T1000 (cell line): ENCODE measurements at regions not wholly inside any gene's neighbourhood (a gene's known extent, or its start where the extent isn't known, plus 50 kb on each side); places are given as distances from the start of the nearest gene placed in this dataset.

ENCODE experiments used
- DNase-seq: peaks from one replicate; lab custom pipeline; 2025; ENCODE audit warnings: mixed read lengths; lab: John Stamatoyannopoulos, UW

DNA sequence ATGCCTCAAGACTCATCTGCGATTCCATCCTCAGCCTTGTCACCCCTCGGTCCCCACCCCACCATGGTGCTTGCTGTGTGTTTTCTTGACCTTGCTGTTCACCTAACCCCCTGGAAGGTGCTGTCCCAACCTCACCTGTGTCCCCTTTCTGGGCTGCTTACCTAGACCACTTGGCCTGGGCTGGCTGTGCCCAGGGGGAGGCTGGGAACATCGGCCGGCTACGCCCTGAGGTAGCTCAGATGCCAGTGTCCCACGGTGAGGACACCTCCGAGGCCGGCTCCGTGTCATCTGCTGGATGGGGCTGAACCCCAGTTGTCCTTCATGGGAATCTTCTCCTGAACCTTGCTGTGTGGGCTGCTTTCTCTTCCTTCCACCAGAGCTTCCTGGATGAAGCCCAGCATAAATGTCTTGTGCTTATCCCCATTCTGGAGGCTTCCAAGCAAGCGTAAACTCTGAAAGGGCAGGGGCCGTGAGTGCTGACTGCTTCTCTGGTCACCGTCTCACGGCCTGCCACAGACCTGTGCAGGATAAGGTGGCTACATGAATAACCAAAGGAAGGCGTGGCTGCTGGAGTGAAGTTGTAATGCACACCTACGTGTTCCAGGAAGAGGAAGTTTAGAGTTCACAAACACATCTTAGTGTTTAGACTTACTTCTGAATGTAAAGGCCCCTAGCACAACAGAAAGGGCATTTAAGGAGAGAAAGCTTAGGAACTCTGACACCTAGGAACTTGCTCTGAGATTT lies 724.3 kb downstream of the TBC1D22A start:
- DNase-seq: no peak

- DNase-seq: no peak
Measured at GRCh38 chr22:47484960-47485569, 722.6 kb downstream of the TBC1D22A start.

DNA sequence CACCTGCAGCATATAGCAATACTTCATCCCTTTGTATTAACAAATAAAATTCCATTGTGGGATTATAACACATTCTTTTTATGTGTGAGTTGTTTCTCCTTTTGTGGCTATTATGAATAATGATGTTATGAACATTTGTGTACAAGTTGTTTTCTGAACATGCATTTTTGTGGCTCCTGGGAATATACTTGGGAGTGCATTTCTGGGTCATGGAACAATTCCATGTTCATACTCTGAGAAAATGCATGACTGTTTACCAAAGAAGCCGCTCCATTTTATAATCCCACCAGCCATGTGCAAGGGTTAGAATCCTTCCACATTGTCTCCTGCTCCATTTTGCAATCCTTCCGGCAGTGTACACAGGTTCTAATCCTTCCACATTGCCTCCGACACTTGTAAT lies 713.8 kb downstream of the TBC1D22A start:
- DNase-seq: no peak

DNA sequence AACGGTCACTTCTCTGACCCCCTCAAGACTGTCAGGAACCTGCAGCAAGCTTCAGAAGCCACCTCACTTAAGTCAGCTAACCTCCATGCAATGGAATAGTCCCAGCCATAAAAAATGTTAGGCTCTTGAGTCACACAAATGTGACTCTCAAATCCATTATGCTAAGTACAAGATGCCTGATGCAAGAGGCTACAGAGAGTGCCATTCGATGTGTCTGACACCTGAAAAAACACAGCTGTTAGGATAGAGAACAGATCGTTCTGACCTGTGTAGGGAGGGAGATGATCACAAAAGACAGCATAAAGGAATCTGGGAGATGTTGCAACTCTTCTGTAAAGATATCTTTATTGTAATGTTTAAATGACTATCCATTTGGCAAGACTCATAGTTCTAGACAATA lies 712.4 kb downstream of the TBC1D22A start:
- no peak for DNase-seq

DNA sequence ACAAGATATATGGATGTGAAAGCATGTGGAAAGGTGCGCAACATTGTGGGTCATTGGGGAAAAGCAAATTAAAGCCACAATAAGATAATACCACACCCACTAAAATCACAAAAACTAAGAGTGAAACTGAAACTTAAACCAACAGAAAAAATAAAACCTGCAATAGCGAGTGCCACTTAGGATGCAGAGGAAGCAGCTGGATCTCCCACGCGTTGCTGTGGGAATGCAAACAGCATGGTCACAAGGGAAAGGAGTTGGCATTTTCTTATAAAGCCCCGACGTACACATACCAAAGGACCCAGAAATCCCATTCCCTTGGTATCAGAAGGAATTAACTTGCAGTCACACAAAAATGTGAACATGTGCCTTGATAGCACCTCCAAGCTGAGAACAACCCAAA lies 712.0 kb downstream of the TBC1D22A start:
- no peak for DNase-seq

GRCh38 chr22:47472636-47473035 lies 710.2 kb downstream of the TBC1D22A start:
- no peak for DNase-seq

DNA sequence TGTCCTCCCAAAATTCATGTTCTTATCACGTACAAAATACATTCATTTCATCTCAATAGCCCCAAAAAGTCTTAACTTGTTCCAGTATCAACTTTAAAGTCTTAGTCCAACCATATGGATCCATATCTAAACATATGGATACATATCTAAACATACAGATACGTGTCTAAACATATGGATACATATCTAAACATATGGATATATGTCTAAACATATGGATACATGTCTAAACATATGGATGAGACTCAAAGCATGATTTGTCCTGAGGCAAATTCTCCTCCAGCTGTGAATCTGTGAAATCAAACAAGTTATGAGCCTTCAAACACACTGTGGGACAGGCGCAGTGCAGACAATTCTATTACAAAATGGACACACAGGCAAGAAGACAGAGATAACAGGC lies 709.0 kb downstream of the TBC1D22A start:
- DNase-seq: no peak

DNA sequence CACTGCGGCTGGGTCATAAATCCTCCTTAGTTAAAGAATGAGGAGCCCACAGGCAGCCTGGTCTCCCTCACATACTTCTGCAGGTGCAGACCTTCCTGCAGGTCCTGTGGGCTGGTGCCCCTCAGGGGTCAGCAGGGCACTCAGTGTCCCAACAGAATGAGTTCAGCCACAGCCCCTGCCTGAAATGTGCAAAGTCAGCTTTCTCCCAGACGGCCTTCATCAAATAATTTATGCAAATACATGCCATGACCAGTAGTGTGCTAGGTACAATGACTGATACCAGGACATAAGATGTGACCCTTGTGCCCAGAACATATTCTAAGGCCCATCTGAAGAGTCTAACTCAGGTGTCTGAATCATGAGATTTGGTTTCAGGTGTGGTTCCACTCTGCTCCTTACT lies 703.4 kb downstream of the TBC1D22A start:
- DNase-seq: no peak

GRCh38 chr22:47465222-47465621 lies 702.8 kb downstream of the TBC1D22A start:
- no peak for DNase-seq

DNA sequence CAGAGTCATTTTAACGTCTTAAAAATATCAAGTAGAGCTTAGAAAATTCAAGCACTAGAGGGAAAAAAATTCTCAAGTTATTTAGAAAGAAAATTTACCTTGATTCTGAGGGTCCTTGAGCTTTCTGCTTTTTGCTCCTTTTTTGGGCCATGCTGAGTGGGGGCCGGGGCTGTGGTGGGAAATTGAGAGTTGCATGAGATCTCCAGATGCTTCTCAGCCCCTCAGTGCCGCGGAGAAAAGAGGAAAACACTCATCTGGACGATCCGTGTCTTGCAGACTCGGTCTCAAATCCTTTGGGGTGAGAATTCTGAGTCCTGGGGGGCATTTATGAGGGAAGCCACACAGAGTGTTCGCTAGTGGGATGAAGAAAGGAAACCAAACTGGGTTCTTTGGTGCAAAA lies 700.8 kb downstream of the TBC1D22A start:
- DNase-seq: no peak

- DNase-seq: no peak
Measured at GRCh38 chr22:47460861-47461260, 698.4 kb downstream of the TBC1D22A start.

DNA sequence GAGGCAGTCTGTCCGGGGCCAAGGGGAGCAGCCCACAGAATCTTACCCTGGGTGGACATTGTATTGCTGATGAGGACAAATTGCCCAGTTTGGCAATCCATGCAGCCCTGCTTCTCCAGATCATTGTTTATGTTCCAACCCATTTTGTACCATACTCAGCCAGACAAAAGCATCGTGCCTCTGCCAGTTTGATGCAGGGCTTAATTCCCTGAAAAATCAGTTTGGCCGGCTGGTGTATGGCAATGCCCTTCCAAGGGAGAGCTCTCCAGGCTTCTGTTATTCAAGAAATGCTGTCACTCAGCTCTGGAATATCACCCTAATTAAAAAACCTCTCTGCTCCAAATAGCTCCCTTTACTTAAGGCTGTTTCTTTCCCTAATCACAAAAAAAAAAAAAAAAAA lies 697.7 kb downstream of the TBC1D22A start:
- no peak for DNase-seq

- DNase-seq: no peak
Measured at GRCh38 chr22:47458348-47458747, 695.9 kb downstream of the TBC1D22A start.

DNA sequence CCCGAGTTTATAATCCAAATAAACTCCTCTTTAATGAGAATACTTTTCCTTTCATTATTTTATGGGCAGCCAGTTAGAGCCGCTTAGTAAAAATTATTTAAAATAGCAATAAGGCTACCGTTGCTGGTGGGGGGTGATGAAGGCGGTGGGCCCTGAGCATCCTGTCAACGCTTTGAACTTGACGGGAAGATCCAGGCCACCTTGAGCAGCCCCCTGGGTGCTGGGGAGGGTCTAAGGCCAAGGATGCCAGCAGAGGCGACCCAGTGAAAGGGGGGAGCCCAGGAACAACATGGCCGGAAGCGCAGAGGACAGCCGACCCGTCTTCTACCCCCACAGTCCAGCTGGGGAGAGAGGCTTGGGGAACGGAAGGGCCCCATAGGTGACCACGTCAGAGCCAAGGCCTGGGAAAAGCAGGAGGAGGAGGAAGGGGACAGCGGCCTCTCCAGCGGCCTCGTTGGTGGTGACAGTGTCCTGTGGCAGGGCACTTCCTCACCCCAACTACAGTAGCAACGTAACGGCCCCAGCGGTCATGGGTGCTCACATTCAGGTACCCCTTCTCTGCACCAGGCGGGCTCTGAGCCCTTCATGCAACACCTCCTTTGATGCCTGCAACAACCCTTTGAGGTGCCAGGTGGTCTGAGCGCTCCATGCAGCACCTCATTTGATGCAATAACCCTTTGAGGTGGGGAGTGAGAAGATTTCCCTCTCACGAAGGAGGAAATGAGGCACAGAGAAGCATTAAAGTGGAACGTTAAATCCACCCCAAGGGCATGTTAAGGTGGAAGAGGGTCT lies 695.3 kb downstream of the TBC1D22A start:
- DNase-seq: no peak

- no peak for DNase-seq
Measured at GRCh38 chr22:47457021-47457420, 694.6 kb downstream of the TBC1D22A start.

- no peak for DNase-seq
Measured at GRCh38 chr22:47456031-47456430, 693.6 kb downstream of the TBC1D22A start.

GRCh38 chr22:47453049-47453448 lies 690.6 kb downstream of the TBC1D22A start:
- DNase-seq: no peak

GRCh38 chr22:47452184-47452583 lies 689.7 kb downstream of the TBC1D22A start:
- no peak for DNase-seq

DNA sequence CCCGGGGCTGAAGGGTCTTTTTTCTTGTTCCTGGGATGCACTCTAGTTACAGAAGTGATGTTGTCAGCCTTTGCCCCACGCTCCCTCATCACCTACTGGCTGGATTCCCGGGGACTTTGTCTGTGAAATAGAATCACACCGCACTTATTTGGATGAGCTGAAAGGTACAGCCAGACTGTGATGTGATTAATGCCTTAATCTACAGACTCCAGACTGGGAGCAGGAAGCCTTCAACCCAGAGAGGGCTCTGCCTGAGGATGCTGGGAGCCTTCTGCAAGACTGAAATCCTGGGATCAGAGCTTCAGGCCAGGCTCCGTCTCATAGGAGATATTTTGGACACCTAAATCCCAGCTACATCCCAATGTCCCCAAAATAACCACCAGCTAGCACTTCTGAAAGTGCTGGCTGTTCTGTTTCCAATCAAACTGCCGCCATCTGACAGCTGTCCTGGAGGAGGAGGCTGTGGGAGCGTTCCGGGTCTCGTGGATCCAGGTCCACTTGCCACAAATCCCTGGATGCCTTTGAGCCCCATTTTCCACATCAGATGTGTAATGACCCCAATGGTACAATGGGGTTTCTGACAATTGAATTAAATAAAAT lies 688.5 kb downstream of the TBC1D22A start:
- DNase-seq: no peak

- DNase-seq: no peak
Measured at GRCh38 chr22:47449508-47450270, 687.2 kb downstream of the TBC1D22A start.

- DNase-seq: no peak
Measured at GRCh38 chr22:47448231-47449223, 686.1 kb downstream of the TBC1D22A start.
